Stomach smooth muscle (tissue), 2 donors: ENCODE measurements at regions not wholly inside any gene's neighbourhood (a gene's known extent, or its start where the extent isn't known, plus 50 kb on each side); places are given as distances from the start of the nearest gene placed in this dataset.

ENCODE experiments used
- H3K27ac ChIP-seq: one replicate; pipeline ENCODE4 v1.7.0; 2013; ENCODE audit warnings: mild to moderate bottlenecking, low read length, inconsistent platforms
- H3K27me3 ChIP-seq, 2 donors: one replicate each; pipeline ENCODE4 v1.7.0; 2013; ENCODE audit warnings: low read length in 2 of 2; ENCODE audit not compliant: insufficient read depth in 2 of 2, control insufficient read depth in 1 of 2
- H3K36me3 ChIP-seq, 2 donors: one replicate each; pipeline ENCODE4 v1.7.0; 2013; ENCODE audit warnings: low read length in 2 of 2; ENCODE audit not compliant: control insufficient read depth in 2 of 2, insufficient read depth in 2 of 2
- H3K4me1 ChIP-seq: one replicate; pipeline ENCODE4 v1.7.0; 2013; ENCODE audit warnings: low read length; ENCODE audit not compliant: control insufficient read depth, insufficient read depth
- H3K4me3 ChIP-seq, 2 donors: one replicate each; pipeline ENCODE4 v1.7.0; 2013; ENCODE audit warnings: low read length in 2 of 2
- H3K9ac ChIP-seq, 2 donors: one replicate each; pipeline ENCODE4 v1.7.0; 2013; ENCODE audit warnings: low read length in 2 of 2, mild to moderate bottlenecking in 1 of 2
- H3K9me3 ChIP-seq, 2 donors: one replicate each; pipeline ENCODE4 v1.7.0; 2013; ENCODE audit warnings: low read length in 2 of 2; ENCODE audit not compliant: control insufficient read depth in 2 of 2
- donor health status: healthy.
- donor health status: Pancreatic carcinoma.

DNA sequence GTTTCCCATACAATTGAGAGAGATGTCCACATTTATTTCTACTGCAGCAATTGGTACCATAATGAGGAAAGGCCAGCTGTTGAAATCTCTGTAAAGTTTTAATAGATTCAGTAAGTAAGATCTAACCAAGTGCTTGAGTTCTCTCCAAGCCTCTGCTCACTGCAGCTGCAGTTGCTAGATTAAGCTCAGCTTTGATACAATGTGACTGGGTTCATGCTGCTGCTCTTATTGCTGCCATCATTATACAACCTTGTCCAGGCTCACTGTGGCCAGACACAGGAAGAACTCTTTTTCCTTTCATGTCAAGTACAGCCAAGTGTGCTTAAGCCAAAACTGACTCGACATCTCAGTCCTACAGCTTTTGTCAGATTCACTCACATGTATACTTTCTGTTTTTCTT lies 423.5 kb downstream of the GJA1 start:
- Histone ChIP-seq H3K4me3 (no peak overlapping the region), H3K27me3 (no peaks in the 10 kb centered on the region), H3K27ac (no peak overlapping the region), H3K4me1 (no peaks in the 10 kb centered on the region), H3K36me3 (no peaks in the 10 kb centered on the region), H3K9ac (no peak overlapping the region), H3K9me3 (no peaks in the 10 kb centered on the region)

DNA sequence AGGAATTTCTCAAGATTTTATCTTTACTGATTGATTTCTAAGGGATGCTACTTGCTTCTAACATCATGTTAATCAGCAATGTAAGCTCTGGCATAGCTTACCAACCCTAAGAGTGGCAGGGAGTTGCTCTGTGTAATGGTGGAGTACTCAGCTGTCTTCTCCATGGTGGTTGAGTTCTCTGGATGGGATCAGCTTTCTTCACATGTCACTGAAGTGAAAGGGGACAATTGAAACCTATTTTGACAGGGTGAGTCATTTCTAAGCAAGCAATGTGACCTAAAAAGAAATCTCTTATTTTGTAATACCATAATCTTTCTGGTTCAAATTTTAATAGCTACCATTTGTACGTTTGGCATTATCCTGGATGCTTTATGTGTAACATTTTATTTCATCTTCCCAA lies 430.4 kb downstream of the GJA1 start:
- H3K27me3 ChIP-seq: no peaks in the 10 kb centered on the region
- H3K4me1 ChIP-seq: no peaks in the 10 kb centered on the region
- no peak overlapping the region for H3K27ac ChIP-seq
- no peaks in the 10 kb centered on the region for H3K36me3 ChIP-seq
- no peak overlapping the region for H3K4me3 ChIP-seq
- no peak overlapping the region for H3K9ac ChIP-seq
- no peaks in the 10 kb centered on the region for H3K9me3 ChIP-seq

DNA sequence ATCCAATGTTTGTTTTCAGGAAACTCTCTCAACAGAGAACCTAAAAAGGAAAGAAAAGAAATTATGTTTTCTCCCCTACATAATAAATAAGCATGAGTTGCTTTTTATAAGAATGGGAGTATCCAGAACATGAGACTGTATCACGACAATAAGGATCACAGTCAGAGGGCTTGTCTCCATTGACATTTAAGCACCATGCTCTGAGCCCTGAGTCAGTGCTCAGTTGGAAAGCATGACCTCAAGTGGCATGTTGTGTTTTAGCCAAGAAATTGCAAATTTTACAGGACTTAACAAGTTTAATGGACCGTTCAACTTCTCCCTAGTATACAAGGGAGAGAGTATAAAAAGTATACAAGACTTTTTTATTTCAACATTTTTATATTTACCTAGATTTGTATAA lies 431.6 kb downstream of the GJA1 start:
- Histone ChIP-seq H3K9me3 (no peaks in the 10 kb centered on the region), H3K36me3 (no peaks in the 10 kb centered on the region), H3K27ac (no peak overlapping the region), H3K27me3 (no peaks in the 10 kb centered on the region), H3K4me3 (no peak overlapping the region), H3K4me1 (no peaks in the 10 kb centered on the region), H3K9ac (no peak overlapping the region)

DNA sequence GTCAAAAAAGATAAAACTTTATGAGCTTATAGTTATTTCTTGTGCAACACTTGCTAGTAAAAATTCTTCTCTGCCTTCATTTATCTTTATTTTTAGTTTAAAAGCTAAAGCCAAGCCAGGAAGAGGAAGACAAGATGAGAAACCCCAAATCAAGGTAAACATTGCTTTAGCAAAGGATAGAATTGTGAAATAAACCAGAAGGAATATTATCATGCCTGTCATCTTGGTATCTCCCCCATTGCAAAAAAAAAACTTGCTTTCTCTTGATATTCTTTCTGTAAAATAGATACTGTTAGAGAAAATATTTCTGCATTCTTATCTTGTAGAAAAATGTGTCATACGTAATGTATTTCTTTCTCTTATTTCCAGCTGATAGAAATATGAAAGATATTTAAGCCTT lies 432.8 kb downstream of the GJA1 start:
- no peak overlapping the region for H3K4me3 ChIP-seq
- H3K27ac ChIP-seq: no peak overlapping the region
- H3K4me1 ChIP-seq: no peaks in the 10 kb centered on the region
- no peak overlapping the region for H3K9ac ChIP-seq
- no peaks in the 10 kb centered on the region for H3K9me3 ChIP-seq
- H3K27me3 ChIP-seq: no peaks in the 10 kb centered on the region
- no peaks in the 10 kb centered on the region for H3K36me3 ChIP-seq

DNA sequence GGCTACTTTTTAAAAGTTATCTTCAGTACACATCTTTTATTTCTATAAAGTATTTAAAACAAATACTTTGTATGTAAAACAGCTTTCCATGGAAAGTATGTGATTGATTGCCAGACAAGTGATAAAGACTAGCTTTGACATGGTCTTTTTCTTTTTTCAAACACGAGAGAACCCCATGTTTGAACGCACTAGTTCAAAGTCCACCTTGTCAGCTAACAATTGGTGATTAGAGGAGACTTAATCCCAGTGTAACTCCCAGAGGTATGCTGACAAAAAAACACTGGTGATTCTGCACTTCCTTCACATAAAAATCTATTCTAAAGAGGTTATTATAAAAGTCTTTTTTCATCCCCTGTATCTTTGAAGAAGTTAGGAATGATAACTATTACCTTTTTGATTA lies 438.1 kb downstream of the GJA1 start:
- Histone ChIP-seq H3K4me3 (no peak overlapping the region), H3K36me3 (no peaks in the 10 kb centered on the region), H3K9me3 (no peaks in the 10 kb centered on the region), H3K4me1 (no peaks in the 10 kb centered on the region), H3K27me3 (no peaks in the 10 kb centered on the region), H3K9ac (no peak overlapping the region), H3K27ac (no peak overlapping the region)

DNA sequence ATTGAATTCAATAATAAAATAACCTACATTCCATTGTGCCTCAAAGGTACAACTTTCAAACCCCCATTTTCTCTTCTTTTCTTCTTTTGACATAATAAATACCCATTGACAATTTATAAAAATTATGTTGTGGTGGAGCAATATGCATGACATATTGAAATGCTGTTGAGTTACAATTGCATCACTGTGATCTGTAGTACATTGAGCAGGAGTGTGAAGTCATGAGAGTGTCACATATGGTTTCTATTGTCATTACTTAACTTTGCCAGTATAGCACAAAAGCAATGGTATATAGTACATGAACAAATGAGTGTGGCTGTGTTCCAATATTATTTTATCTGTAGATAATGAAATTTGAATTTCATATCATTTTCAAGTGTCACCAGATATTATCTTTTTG lies 441.3 kb downstream of the GJA1 start:
- H3K36me3 ChIP-seq: no peaks in the 10 kb centered on the region
- no peak overlapping the region for H3K27ac ChIP-seq
- no peak overlapping the region for H3K4me3 ChIP-seq
- H3K27me3 ChIP-seq: no peaks in the 10 kb centered on the region
- H3K4me1 ChIP-seq: no peaks in the 10 kb centered on the region
- H3K9ac ChIP-seq: no peak overlapping the region
- no peaks in the 10 kb centered on the region for H3K9me3 ChIP-seq

DNA sequence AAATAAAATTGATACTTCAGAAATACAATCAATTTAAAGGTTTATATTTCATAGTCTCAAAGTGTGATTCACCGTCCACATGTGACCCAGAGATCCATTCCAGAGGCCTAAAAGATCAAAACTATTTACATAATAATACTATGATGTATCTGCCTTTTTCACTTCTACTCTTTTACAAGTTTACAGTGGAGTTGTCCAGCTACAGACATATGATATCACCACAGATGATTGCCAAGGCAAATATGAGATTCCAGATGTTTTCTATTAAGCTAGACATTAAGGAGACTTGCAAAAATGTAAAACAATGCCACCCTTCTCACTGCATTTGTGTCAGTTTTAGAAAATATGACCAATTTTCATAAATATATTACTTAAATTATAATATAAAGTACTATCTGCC lies 443.7 kb downstream of the GJA1 start:
- Histone ChIP-seq H3K27me3 (no peaks in the 10 kb centered on the region), H3K4me1 (no peaks in the 10 kb centered on the region), H3K9ac (no peak overlapping the region), H3K27ac (no peak overlapping the region), H3K9me3 (no peaks in the 10 kb centered on the region), H3K4me3 (no peak overlapping the region), H3K36me3 (no peaks in the 10 kb centered on the region)

DNA sequence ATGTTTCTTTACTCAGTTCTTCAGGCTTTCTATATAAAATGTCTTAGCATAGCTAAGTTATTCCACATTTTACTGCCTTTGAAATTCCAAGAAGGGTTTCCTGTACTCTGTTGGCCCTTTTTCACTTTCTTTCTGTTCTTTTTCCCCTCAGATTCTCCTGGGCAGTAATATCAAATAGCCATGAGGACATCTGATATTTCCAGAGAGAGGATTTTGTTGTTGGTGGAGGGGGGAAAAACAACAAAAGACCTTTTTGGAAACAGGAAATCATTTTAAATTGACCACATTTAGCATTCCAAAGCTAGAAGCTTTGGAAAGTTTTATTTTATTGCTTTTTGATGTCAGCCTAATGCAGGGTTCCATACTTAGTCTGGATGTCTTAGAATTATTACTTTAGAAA lies 445.4 kb downstream of the GJA1 start:
- Histone ChIP-seq H3K27ac (no peak overlapping the region), H3K4me1 (no peaks in the 10 kb centered on the region), H3K9me3 (no peaks in the 10 kb centered on the region), H3K4me3 (no peak overlapping the region), H3K27me3 (no peaks in the 10 kb centered on the region), H3K9ac (no peak overlapping the region), H3K36me3 (no peaks in the 10 kb centered on the region)

DNA sequence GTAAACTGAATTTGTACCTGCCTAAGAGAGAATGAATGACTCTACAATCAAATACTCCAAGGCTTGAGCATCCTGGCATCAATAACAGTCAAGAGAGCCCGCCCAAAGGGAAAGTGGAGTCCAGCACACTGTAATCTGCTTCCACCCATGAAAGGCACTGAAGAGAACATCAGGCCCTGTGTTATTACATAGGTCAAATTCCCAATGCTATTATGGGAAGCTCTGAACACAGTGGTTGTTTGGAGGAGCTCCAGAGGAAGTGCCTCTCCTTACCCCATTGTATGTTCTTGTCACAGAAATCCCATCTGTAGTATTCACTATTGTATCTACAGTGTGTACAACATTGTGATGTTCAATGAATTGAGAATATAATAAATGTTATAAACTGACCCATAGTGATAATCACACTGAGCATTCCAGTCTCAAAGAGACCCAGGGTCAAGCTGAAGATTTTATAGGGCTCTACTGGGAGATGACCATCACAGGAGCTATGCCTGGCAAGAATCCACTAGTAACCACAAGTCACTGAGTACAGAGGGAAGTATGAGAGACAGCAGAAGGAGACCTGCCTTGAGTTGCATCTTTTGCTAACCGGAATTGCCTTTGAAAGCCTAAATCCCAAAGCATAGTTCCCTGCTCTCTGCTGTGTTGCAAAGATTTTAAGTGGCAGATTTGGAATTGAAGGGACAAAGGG lies 446.7 kb downstream of the GJA1 start:
- no peaks in the 10 kb centered on the region for H3K9me3 ChIP-seq
- no peaks in the 10 kb centered on the region for H3K27me3 ChIP-seq
- H3K9ac ChIP-seq: no peak overlapping the region
- no peak overlapping the region for H3K4me3 ChIP-seq
- H3K27ac ChIP-seq: no peak overlapping the region
- H3K4me1 ChIP-seq: no peaks in the 10 kb centered on the region
- H3K36me3 ChIP-seq: no peaks in the 10 kb centered on the region

DNA sequence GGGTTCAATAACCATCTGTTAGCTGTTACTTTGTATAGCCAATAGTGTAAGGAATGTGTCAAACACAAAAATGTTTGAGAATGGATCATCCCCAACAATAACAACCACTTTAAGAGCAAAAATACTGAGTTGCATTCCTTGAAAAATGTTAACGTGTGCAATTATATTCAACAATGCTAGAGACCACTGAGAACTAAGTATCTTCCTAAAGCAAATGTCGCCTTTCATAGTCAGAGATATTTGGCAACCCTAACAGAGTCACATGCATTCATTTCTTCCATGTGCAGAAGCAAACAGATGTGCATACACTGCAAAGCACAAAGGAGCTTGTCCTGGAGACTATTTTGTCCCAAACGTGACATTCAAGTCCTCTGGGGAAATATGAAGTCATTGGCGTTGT lies 448.6 kb downstream of the GJA1 start:
- H3K9me3 ChIP-seq: no peaks in the 10 kb centered on the region
- H3K36me3 ChIP-seq: no peaks in the 10 kb centered on the region
- H3K27ac ChIP-seq: no peak overlapping the region
- H3K4me1 ChIP-seq: no peaks in the 10 kb centered on the region
- no peak overlapping the region for H3K9ac ChIP-seq
- no peaks in the 10 kb centered on the region for H3K27me3 ChIP-seq
- no peak overlapping the region for H3K4me3 ChIP-seq

DNA sequence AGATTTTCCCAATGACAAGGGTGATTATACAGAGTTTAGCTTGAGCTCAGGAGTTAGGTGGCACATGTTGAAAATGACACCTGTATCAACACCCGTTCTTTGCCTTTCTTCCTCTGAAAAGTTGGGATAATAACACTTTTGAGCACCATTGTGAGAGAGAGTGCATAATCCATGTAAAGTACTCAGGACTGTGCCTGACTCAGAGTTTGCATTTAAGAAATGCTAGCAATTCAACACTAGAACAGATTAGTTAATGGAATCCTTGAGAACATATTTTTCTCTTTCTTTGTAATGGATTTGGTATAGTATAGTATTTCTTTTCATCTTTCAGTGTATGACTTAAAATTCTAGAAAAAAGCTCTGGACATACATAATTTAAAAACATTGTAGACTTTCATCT lies 449.2 kb downstream of the GJA1 start:
- Histone ChIP-seq H3K4me1 (no peaks in the 10 kb centered on the region), H3K9ac (no peak overlapping the region), H3K27ac (no peak overlapping the region), H3K27me3 (no peaks in the 10 kb centered on the region), H3K4me3 (no peak overlapping the region), H3K9me3 (no peaks in the 10 kb centered on the region), H3K36me3 (no peaks in the 10 kb centered on the region)
